ENCODE measurements at regions not wholly inside any gene's neighbourhood (a gene's known extent, or its start where the extent isn't known, plus 50 kb on each side); places are given as distances from the start of the nearest gene placed in this dataset.

DNA sequence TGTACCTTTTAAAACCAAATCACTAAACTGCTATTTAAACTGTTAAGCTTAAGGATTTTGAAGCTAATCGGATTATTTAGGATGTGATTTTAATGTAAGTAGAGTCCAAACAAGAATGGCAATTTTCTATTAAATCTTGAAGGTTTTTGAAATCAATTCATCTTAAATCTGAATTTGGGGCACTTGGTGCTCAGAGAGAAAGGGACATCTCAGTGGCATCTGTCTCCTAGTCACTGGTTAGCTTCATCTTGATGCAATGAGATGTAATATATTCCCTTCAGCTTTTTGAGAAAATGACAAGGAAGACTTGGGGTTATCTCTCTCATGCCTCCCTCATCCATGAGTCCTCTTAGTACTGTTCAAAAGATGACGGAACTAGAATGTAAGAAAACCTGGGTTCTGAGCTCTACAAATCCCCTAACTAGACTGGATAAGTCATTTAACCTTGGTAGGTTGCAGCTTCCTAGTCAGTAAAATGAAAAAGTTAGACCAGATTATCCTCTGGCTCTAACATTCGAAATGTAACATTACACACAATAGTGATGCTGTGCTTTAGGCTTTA is 198.5 kb upstream of the NEBL start:
- DNase-seq (ENCODE audit: low read depth in 1 of 2, low spot score in 2 of 2) = no peak
- CTCF ChIA-PET (ENCODE audit: partially characterized antibody) = interaction anchor here (0.9 to 1.6 kb wide), 3 partner anchors 17 to 174 kb away, joined by 3 to 11 read pairs (median 4); no protein-coding TSS in a partner anchor
- TF ChIP-seq SIN3A (conservative IDR thresholded peaks at IDR 0.05 in 1 of 2, IDR thresholded peaks at IDR 0.05 in 1 of 2; ENCODE audit: low read depth in 1 of 2, low read length in 2 of 2) (no peak), CHD2 (IDR thresholded peaks at IDR 0.05; ENCODE audit: low read length) (no peak), SIRT6 (IDR thresholded peaks at IDR 0.05; ENCODE audit: low read length) (no peak), EZH2 (IDR thresholded peaks at IDR 0.05; ENCODE audit: low read depth, low read length, severe bottlenecking) (no peak), SRF (IDR thresholded peaks at IDR 0.05; ENCODE audit: low read depth, low read length) (no peak), MAFK (IDR thresholded peaks at IDR 0.05; ENCODE audit: low read depth, low read length) (no peak), HDAC2 (IDR thresholded peaks at IDR 0.05; ENCODE audit: borderline replicate concordance in 1 of 2, low read depth in 2 of 2, low read length in 2 of 2) (no peak), NANOG (IDR thresholded peaks at IDR 0.05; ENCODE audit: insufficient read depth, low read depth, low read length, poor library complexity, severe bottlenecking) (no peak), SAP30 (IDR thresholded peaks at IDR 0.05; ENCODE audit: insufficient read depth, insufficient replicate concordance, low read length) (no peak), POLR2AphosphoS5 (IDR thresholded peaks at IDR 0.05; ENCODE audit: low read depth, low read length) (no peak), FOSL1 (IDR thresholded peaks at IDR 0.05; ENCODE audit: insufficient read depth, low read depth, low read length) (no peak), GABPA (IDR thresholded peaks at IDR 0.05; ENCODE audit: borderline replicate concordance, insufficient read depth, low read length) (no peak), ZNF274 (IDR thresholded peaks at IDR 0.05; ENCODE audit: borderline replicate concordance, extremely low read depth, low read length) (no peak)

More for the DNA sequence above, 198.5 kb upstream of the NEBL start:
- Histone ChIP-seq H3K9me3 (ENCODE audit: insufficient read depth in 2 of 2, low read depth in 1 of 2, low read length in 1 of 2) (no peaks in the 10 kb centered on the region), H3K4me2 (ENCODE audit: insufficient read depth in 1 of 2, low read depth in 2 of 2, low read length in 2 of 2) (no peak overlapping the region), H4K91ac (replicated peaks; ENCODE audit: insufficient read length, low read length) (no peak overlapping the region), H3K36me3 (ENCODE audit: control insufficient read depth in 2 of 4, insufficient read depth in 4 of 4, low read length in 3 of 4) (no peaks in the 10 kb centered on the region), H2BK120ac (replicated peaks; ENCODE audit: low read depth, low read length) (no peak overlapping the region), H4K8ac (ENCODE audit: extremely low read depth, insufficient read depth, low read length) (no peak overlapping the region), H3K4me3 (ENCODE audit: extremely low read depth in 1 of 4, insufficient read depth in 2 of 4, low read depth in 3 of 4, low read length in 4 of 4) (no peak overlapping the region), H3K18ac (ENCODE audit: extremely low read depth, low read length) (no peak overlapping the region), H3K79me2 (ENCODE audit: control insufficient read depth in 1 of 2, insufficient read depth in 2 of 2, low read length in 2 of 2) (no peaks in the 10 kb centered on the region), H2BK12ac (ENCODE audit: low read depth, low read length) (no peak overlapping the region), H3K27me3 (replicated peaks in 1 of 4; ENCODE audit: control insufficient read depth in 3 of 4, extremely low read depth in 1 of 4, insufficient read depth in 3 of 4, low read length in 3 of 4) (no peaks in the 10 kb centered on the region), H3K79me1 (ENCODE audit: low read depth, low read length) (no peaks in the 10 kb centered on the region), H2AK5ac (ENCODE audit: low read depth, low read length) (no peak overlapping the region), H3K14ac (ENCODE audit: insufficient read length) (no peak overlapping the region), H4K20me1 (replicated peaks in 1 of 2; ENCODE audit: control insufficient read depth in 1 of 2, insufficient read depth in 2 of 2, low read length in 2 of 2) (peaks cover 0 to under 1% of the 10 kb centered on the region in 2 experiments), H2BK5ac (ENCODE audit: low read depth, low read length) (no peak overlapping the region), H3K27ac (ENCODE audit: low read depth, low read length) (no peak overlapping the region), H3K23ac (ENCODE audit: insufficient read length) (no peak overlapping the region), H2BK15ac (ENCODE audit: low read length) (no peak overlapping the region), H4K5ac (ENCODE audit: insufficient read length, low read depth, low read length) (no peak overlapping the region), H3K4ac (replicated peaks; ENCODE audit: insufficient read length, low read depth, low read length) (no peak overlapping the region), H3K23me2 (ENCODE audit: low read depth, low read length) (no peaks in the 10 kb centered on the region), H2BK20ac (ENCODE audit: low read length) (no peak overlapping the region), H3K9ac (replicated peaks in 1 of 4; ENCODE audit: extremely low read depth in 1 of 4, low read depth in 3 of 4, low read length in 3 of 4) (no peak overlapping the region), H3K4me1 (replicated peaks in 1 of 4; ENCODE audit: control insufficient read depth in 3 of 4, insufficient read depth in 4 of 4, low read length in 3 of 4) (no peaks in the 10 kb centered on the region), H3K56ac (replicated peaks; ENCODE audit: insufficient read length, low read depth, low read length) (no peak overlapping the region), H2AFZ (ENCODE audit: low read length) (no peak overlapping the region)
- whole genome bisulfite sequencing, 2 experiments (ENCODE audit: extremely low coverage in 1 of 2, insufficient coverage in 1 of 2, insufficient read length in 1 of 2, insufficient replicate concordance in 2 of 2, low coverage in 1 of 2, low lambda C conversion rate in 2 of 2, missing lambda C conversion rate in 1 of 2) = 91% methylated on average over 3 of the region's 3 CpGs; no CpG with 5 or more reads in 1 of the 2 experiments
- FAIRE-seq = no peak
- POLR2A ChIA-PET (ENCODE audit: partially characterized antibody) = no interaction called here
